Myocyte (in vitro differentiated cells): ENCODE measurements at regions not wholly inside any gene's neighbourhood (a gene's known extent, or its start where the extent isn't known, plus 50 kb on each side); places are given as distances from the start of the nearest gene placed in this dataset.
"Not testable (repeated sequence)": the region's sequence is repeated elsewhere in the genome, so short reads cannot be mapped to it uniquely, and the experiment has no call there.

Experiments used
- DNase-seq: peaks from one replicate; pipeline ENCODE4 v3.0.0-alpha.2; 2012; ENCODE audit warnings: low read depth

DNA sequence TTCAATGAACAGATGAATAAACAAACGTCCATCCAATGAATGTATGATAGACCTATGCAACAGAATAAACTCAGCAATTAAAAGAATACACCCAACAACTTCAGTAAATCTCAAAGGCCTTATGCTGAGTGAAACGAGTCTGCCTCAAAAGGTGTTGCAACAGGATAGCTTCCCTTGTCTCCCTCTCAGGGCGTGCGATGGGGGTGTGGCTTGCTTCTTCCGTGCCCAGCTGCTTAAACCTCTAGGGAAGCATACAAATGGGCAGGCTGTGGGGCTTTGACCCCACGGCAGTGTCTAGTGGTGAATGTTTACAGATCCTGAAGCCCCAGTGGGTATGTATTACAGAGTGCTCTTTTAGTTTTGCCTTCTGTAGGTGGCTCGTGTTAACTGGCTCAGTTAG lies 87.0 kb upstream of the CCL21 start:
- no peak for DNase-seq

GRCh38 chr9:34793428-34793827 lies 83.5 kb upstream of the CCL21 start:
- DNase-seq = no peak

DNA sequence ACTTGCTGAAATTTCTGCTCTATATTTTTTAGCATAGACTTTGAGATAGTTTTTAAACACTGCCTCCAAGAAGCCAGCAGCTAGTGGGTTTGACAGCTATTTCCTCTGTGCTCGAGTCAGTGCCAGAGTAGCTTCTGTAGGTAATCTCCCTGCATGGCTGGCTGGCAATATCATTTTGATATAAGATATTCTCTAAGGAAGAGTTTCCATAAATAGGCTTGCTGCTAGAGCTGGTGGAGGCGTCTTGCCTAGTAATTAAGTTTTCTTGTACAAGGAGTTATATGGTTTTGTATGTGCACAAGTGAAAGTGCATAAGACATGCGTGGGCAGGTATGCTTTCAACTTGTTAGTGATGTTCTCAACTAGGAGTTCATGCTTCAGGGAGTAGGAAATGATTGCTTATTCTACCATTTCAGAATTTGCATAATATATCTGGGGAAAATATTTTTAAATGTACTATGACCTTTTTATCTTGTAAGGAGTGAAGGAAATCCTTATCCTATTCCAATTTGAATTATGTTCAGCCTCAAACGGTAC lies 74.1 kb upstream of the CCL21 start:
- DNase-seq = no peak

GRCh38 chr9:34782372-34782771 lies 72.4 kb upstream of the CCL21 start:
- no peak for DNase-seq

- no peak for DNase-seq
Measured at GRCh38 chr9:34777666-34778065, 67.7 kb upstream of the CCL21 start.

DNA sequence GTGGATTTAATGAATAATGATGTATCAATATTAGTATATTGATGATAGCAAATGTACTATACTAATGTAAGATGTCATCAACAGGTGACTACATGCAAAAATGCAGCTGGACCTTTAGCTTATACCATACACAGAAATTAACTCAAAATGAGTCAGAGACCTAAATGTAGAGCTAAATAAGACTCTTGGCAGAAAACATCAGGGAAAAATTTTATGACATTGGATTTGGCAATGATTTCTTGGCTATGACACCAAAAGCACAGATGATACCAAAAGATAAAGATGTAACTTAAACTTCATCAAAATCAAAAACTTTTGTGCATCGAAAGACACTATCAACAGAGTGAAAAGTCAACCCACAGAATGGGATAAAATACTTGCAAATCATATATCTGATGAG lies 64.0 kb upstream of the CCL21 start:
- no peak for DNase-seq

- no peak for DNase-seq
Measured at GRCh38 chr9:34773306-34773910, 63.5 kb upstream of the CCL21 start.

DNA sequence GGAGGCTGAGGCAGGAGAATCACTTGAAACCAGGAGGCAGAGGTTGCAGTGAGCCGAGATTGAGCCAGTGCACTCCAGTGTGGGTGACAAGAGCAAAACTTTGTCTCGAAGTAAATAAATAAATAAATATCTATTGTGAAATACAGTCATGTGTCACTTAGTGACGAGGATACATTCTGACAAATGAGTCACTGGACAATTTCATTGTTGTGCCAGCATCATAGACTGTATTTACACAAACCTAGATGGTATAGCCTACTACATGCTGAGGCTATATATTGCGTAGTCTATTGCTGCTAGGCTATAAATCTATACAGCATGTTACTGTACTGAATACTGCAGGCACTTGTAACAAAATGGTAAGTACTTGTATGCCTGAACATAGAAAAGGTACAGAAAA lies 61.1 kb upstream of the CCL21 start:
- DNase-seq = no peak

GRCh38 chr9:34767087-34767486 lies 57.2 kb upstream of the CCL21 start:
- DNase-seq = not testable (repeated sequence)

DNA sequence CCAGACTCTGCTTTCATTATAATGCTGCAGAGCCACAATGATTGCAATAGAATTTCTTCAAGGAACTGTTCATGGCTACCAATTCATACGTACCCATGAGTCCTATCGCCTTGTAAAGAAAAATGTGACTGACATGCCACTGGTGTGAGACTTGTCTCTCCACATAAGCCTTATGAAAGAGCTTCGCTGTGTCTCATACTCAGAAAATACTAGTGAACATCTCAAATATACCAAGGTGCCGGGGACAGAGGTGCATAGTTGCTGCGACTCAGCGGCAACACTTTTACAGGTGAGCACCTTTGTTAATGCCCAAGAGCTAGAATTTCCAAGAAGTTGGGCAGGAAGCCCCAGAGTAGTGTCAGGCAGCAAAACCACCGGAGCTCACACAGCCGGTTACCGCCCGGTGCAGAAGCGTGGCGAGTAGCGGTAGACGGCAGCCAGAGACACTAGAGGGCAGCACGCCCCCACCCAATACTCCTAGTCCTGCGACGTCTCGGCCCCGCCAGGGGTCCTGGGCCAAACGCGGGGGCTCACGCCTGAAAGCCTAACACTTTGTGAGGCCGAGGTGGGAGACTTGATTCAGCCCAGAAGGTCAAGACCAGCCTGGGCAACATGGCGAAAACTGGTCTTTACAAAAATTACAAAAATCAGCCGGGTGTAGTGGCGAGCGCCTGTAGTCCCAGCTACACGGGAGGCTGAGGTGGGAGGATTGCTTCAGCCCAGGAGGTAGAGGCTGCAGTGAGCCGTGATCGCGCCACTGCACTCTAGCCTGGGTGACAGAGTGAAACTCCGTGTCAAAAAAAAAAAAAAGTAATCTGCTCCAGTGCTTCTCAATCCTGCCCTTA lies 50.5 kb upstream of the CCL21 start:
- DNase-seq = peak; percentile 14
